Activated naive CD4-positive, alpha-beta T cell (primary cell): ENCODE measurements at regions not wholly inside any gene's neighbourhood (a gene's known extent, or its start where the extent isn't known, plus 50 kb on each side); places are given as distances from the start of the nearest gene placed in this dataset.

Source experiments
- DNase-seq, 4 experiments: peaks; one replicate each; lab custom pipeline; 2025; lab: John Stamatoyannopoulos, UW

- no peak for DNase-seq
Measured at GRCh38 chr5:52725808-52726207, 61.9 kb upstream of the ITGA1 start.

DNA sequence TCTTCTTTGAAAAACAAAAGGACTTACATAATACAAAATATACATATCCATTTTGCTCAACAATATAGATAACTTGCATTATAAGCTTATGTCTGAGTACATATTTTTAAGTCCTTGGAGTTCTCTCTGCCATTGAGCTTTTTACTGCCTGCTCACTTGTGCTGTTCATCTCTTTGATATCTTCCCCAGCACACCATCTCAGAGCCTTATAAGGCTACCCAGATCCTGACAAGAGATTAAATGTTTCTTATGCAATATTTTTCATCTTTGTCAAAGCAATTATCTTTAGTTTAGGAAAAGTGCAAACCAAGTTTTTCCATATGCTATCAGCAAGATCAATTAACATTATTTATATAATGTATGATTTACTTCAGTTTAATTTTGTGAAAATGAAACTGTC, 60.7 kb upstream of the ITGA1 start:
- no peak for DNase-seq

DNA sequence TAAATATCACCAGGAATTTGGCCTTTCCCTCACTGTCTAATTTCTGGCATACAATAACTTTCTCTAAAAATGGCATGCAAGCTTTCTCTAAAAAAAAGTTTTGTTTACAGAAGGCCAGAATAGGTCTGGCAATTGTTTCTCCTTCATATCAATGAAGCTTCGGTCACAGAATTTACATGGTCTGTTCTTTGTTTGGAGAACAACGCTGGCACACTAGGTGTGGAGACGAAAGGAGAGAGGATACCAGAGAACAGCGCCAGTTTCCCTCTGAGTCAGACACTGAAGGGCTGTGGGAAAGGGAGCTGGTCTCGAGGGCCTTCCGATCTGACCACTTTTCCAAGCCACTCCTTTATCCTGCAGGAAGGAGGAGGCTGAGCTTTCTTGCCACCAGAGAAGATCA, 60.1 kb upstream of the ITGA1 start:
- no peak for DNase-seq

- no peak for DNase-seq
Measured at GRCh38 chr5:52728224-52728623, 59.5 kb upstream of the ITGA1 start.

- no peak for DNase-seq
Measured at GRCh38 chr5:52728686-52729085, 59.0 kb upstream of the ITGA1 start.

GRCh38 chr5:52731274-52732027, 56.3 kb upstream of the ITGA1 start:
- DNase-seq = no peak

- DNase-seq = no peak
Measured at GRCh38 chr5:52734557-52734956, 53.2 kb upstream of the ITGA1 start.

- no peak for DNase-seq
Measured at GRCh38 chr5:52735139-52735538, 52.6 kb upstream of the ITGA1 start.
